Sigmoid colon (tissue), 6 donors: ENCODE measurements at regions not wholly inside any gene's neighbourhood (a gene's known extent, or its start where the extent isn't known, plus 50 kb on each side); places are given as distances from the start of the nearest gene placed in this dataset.

ENCODE experiments used
- DNase-seq: peaks from one replicate; pipeline ENCODE4 v3.0.0-alpha.2; 2019
- H3K27ac ChIP-seq, 4 donors: fragments of 200-600 bp; sonication (generic); one replicate each; pipeline ENCODE4 v1.5.1; 2016 to 2019; ENCODE audit warnings: mild to moderate bottlenecking in 1 of 4
- H3K27me3 ChIP-seq, 3 donors: fragments of 200-600 bp; sonication (generic); one replicate each; pipeline ENCODE4 v1.5.1; 2019; ENCODE audit warnings: mild to moderate bottlenecking in 1 of 3
- H3K36me3 ChIP-seq, 4 donors: fragments of 200-600 bp; sonication (generic); one replicate each; pipeline ENCODE4 v1.5.1; 2016 to 2019
- H3K4me1 ChIP-seq, 4 donors: fragments of 200-600 bp; sonication (generic); one replicate each; pipeline ENCODE4 v1.5.1; 2017 to 2019
- H3K4me3 ChIP-seq, 4 donors: fragments of 200-600 bp; sonication (generic); one replicate each; pipeline ENCODE4 v1.5.1; 2017 to 2019; ENCODE audit warnings: mild to moderate bottlenecking in 2 of 4, moderate library complexity in 1 of 4
- H3K9me3 ChIP-seq, 4 donors: fragments of 200-600 bp in 3 of 4; sonication (generic) in 3 of 4; one replicate each; pipeline versions ENCODE4 v1.5.1 to v1.6.1; 2013 to 2019
- CTCF ChIP-seq, 4 experiments: fragments of 450-650 bp in 3 of 4; fragments of 200-600 bp in 1 of 4; IDR thresholded peaks; one replicate each; pipeline ENCODE4 v1.5.1; 2016 to 2019; ENCODE audit warnings: antibody characterized with exemption in 4 of 4, mild to moderate bottlenecking in 3 of 4, moderate library complexity in 2 of 4
- EP300 ChIP-seq, 4 donors: sonication (generic); formaldehyde crosslinking; IDR thresholded peaks; one replicate each; pipeline ENCODE4 v1.6.1; 2017; ENCODE audit warnings: antibody characterized with exemption in 4 of 4
- POLR2A ChIP-seq, 2 donors: fragments of 450-650 bp; IDR thresholded peaks; one replicate each; pipeline ENCODE4 v1.6.1; 2016; ENCODE audit warnings: antibody characterized with exemption in 2 of 2, mild to moderate bottlenecking in 2 of 2, moderate library complexity in 2 of 2
- POLR2AphosphoS5 ChIP-seq, 4 donors: sonication (generic); formaldehyde crosslinking; IDR thresholded peaks; one replicate each; pipeline ENCODE4 v1.6.1; 2017; ENCODE audit warnings: antibody characterized with exemption in 4 of 4
- WGBS, 2 donors: extraction: QIAGEN DNeasy Blood & Tissue Kit; methylation state at CpG; one replicate each; pipeline ENCODE4 v1.1.7; 2013; 5-methylcytosine and 5-hydroxymethylcytosine counted together
- intact Hi-C: fragments of 100-400 bp; cut with DNase I; formaldehyde crosslinking; loops from one replicate; pipeline ENCODE4 v1.15.1; 2023
- donor health status: healthy with polysubstance abuse.
- donor health status: healthy.

- Histone ChIP-seq H3K27me3 (no peaks in the 10 kb centered on the region), H3K4me3 (no peak overlapping the region), H3K27ac (no peak overlapping the region), H3K9me3 (no peaks in the 10 kb centered on the region), H3K36me3 (no peaks in the 10 kb centered on the region), H3K4me1 (peaks cover 0 to 4% (median 0%) of the 10 kb centered on the region in 4 donors)
- no peak for TF ChIP-seq EP300 (IDR thresholded peaks at IDR 0.05)
- 59 to 68% methylated on average over 18 of the region's 18 CpGs for WGBS, 2 donors
- DNase-seq, result no peak
- intact Hi-C loops, result no loop called here
Observed at GRCh38 chr1:25065795-25066238, 135.7 kb upstream of the RUNX3 start.

GRCh38 chr1:25065321-25065721 is 135.2 kb upstream of the RUNX3 start:
- TF ChIP-seq CTCF (IDR thresholded peaks at IDR 0.05) (no peak), POLR2AphosphoS5 (IDR thresholded peaks at IDR 0.05) (no peak)
- peak; percentile 28 for DNase-seq
- Histone ChIP-seq H3K9me3 (no peaks in the 10 kb centered on the region), H3K4me1 (peaks cover 0 to 4% (median 0%) of the 10 kb centered on the region in 4 donors), H3K36me3 (no peaks in the 10 kb centered on the region), H3K4me3 (no peak overlapping the region), H3K27me3 (no peaks in the 10 kb centered on the region), H3K27ac (no peak overlapping the region)
- 82 to 83% methylated on average over 8 of the region's 8 CpGs for WGBS, 2 donors
- intact Hi-C loops, result no loop called here

- no peak for TF ChIP-seq EP300 (IDR thresholded peaks at IDR 0.05)
- TF ChIP-seq POLR2AphosphoS5 (IDR thresholded peaks at IDR 0.05), result no peak
- no peak for TF ChIP-seq CTCF (IDR thresholded peaks at IDR 0.05)
- no peak for TF ChIP-seq POLR2A (IDR thresholded peaks at IDR 0.05)
- DNase-seq, result no peak
- Histone ChIP-seq H3K4me1 (peaks cover 0 to 4% (median 0%) of the 10 kb centered on the region in 4 donors), H3K27me3 (no peaks in the 10 kb centered on the region), H3K36me3 (no peaks in the 10 kb centered on the region), H3K27ac (no peak overlapping the region), H3K9me3 (no peaks in the 10 kb centered on the region), H3K4me3 (no peak overlapping the region)
- intact Hi-C loops, result no loop called here
- WGBS, 2 donors, result 82 to 83% methylated on average over 7 of the region's 7 CpGs
Observed at GRCh38 chr1:25064465-25065240, 134.6 kb upstream of the RUNX3 start.

- DNase-seq, result no peak
- intact Hi-C loops, result no loop called here
- no peak for TF ChIP-seq CTCF (IDR thresholded peaks at IDR 0.05)
- WGBS, 2 donors, result 66 to 82% methylated on average over 10 of the region's 10 CpGs
- Histone ChIP-seq H3K4me3 (no peak overlapping the region), H3K9me3 (no peaks in the 10 kb centered on the region), H3K27ac (no peak overlapping the region), H3K36me3 (no peaks in the 10 kb centered on the region), H3K4me1 (peaks cover 0 to 4% (median 0%) of the 10 kb centered on the region in 4 donors), H3K27me3 (no peaks in the 10 kb centered on the region)
Observed at GRCh38 chr1:25063591-25064416, 133.7 kb upstream of the RUNX3 start.

- DNase-seq, result no peak
- 92 to 96% methylated on average over 4 of the region's 4 CpGs for WGBS, 2 donors
- H3K36me3 ChIP-seq, result no peaks in the 10 kb centered on the region
- H3K27me3 ChIP-seq, result no peaks in the 10 kb centered on the region
- H3K27ac ChIP-seq, result no peak overlapping the region
- TF ChIP-seq POLR2A (IDR thresholded peaks at IDR 0.05) (no peak), EP300 (IDR thresholded peaks at IDR 0.05) (no peak), CTCF (IDR thresholded peaks at IDR 0.05) (no peak), POLR2AphosphoS5 (IDR thresholded peaks at IDR 0.05) (no peak)
- H3K9me3 ChIP-seq, result no peaks in the 10 kb centered on the region
- peaks cover 0 to 4% (median 0%) of the 10 kb centered on the region in 4 donors for H3K4me1 ChIP-seq
- intact Hi-C loops, result no loop called here
- no peak overlapping the region for H3K4me3 ChIP-seq
Observed at GRCh38 chr1:25062621-25063255, 132.7 kb upstream of the RUNX3 start.
